ENCODE measurements at regions not wholly inside any gene's neighbourhood (a gene's known extent, or its start where the extent isn't known, plus 50 kb on each side); places are given as distances from the start of the nearest gene placed in this dataset.

- BruUV-seq (replicated peaks): no TSS peak
- H3K9ac ChIP-seq (ENCODE audit: low read length): no peak overlapping the region
- ChIA-PET POLR2A (no interaction called here), RAD21 (ENCODE audit: low non-redundant PET in 1 of 2, low total read pairs in 2 of 2, uncharacterized antibody in 2 of 2, unreplicated experiment in 2 of 2) (no interaction called here), CTCF (no interaction called here)
- intact Hi-C loops (cut with micrococcal nuclease): no loop called here
- peaks cover 0 to 8% of the 10 kb centered on the region in 2 experiments; a peak in 1 of 4 replicates for H3K9me3 ChIP-seq (ENCODE audit: control insufficient read depth in 1 of 2, insufficient read depth in 1 of 2, low read depth in 1 of 2, low read length in 2 of 2)
- TF ChIP-seq YY1 (IDR thresholded peaks at IDR 0.05; ENCODE audit: extremely low read depth, insufficient replicate concordance, low read depth, low read length): no peak
- TF ChIP-seq ELF1 (IDR thresholded peaks at IDR 0.05; ENCODE audit: borderline replicate concordance, low read depth): no peak
- TF ChIP-seq REST (IDR thresholded peaks at IDR 0.05; ENCODE audit: low read depth): no peak
- TF ChIP-seq CTCF (IDR thresholded peaks at IDR 0.05 in 2 of 3, conservative IDR thresholded peaks at IDR 0.05 in 1 of 3; ENCODE audit: borderline replicate concordance in 1 of 3, insufficient read depth in 1 of 3, low read depth in 2 of 3, low read length in 2 of 3): no peak
- no peak for TF ChIP-seq SP1 (IDR thresholded peaks at IDR 0.05; ENCODE audit: low read depth)
- no peak for TF ChIP-seq FOSL1 (IDR thresholded peaks at IDR 0.05; ENCODE audit: low read depth)
- no peak for TF ChIP-seq ATF3 (IDR thresholded peaks at IDR 0.05)
- no peak for TF ChIP-seq MAX (IDR thresholded peaks at IDR 0.05)
- no peak for TF ChIP-seq JUND (IDR thresholded peaks at IDR 0.05)
- no peak for TF ChIP-seq CEBPB (IDR thresholded peaks at IDR 0.05; ENCODE audit: low read depth)
- TF ChIP-seq POLR2AphosphoS5 (IDR thresholded peaks at IDR 0.05; ENCODE audit: low read depth, low read length): no peak
- no peaks in the 10 kb centered on the region for H3K36me3 ChIP-seq (ENCODE audit: control insufficient read depth in 1 of 2, insufficient read depth in 2 of 2, low read length in 2 of 2)
- no peak overlapping the region for H2AFZ ChIP-seq (ENCODE audit: low read depth, low read length, poor library complexity, severe bottlenecking)
- H3K27ac ChIP-seq (ENCODE audit: low read depth, low read length): no peak overlapping the region
- H3K4me3 ChIP-seq (replicated peaks in 1 of 2; ENCODE audit: low read depth in 1 of 2, low read length in 2 of 2): no peak overlapping the region
- H3K9me2 ChIP-seq (ENCODE audit: insufficient read depth): no peaks in the 10 kb centered on the region
- ATAC-seq: no peak
- H3K4me1 ChIP-seq (ENCODE audit: control insufficient read depth in 1 of 2, insufficient read depth in 2 of 2, low read length in 2 of 2): no peaks in the 10 kb centered on the region
- H3K79me2 ChIP-seq (ENCODE audit: insufficient read depth, low read length): no peaks in the 10 kb centered on the region
- H3K27me3 ChIP-seq (ENCODE audit: insufficient read depth, low read length): no peaks in the 10 kb centered on the region
- no peaks in the 10 kb centered on the region for H4K20me1 ChIP-seq (ENCODE audit: insufficient read depth)
- no peak for DNase-seq (ENCODE audit: low read depth, low spot score)
- no peak overlapping the region for H3K4me2 ChIP-seq (ENCODE audit: low read length)
Measured at GRCh38 chr21:43291347-43291950, 122.6 kb downstream of the CRYAA start.

Data from HCT116 (cell line).